NCI-H2029 (cell line): ENCODE measurements at regions not wholly inside any gene's neighbourhood (a gene's known extent, or its start where the extent isn't known, plus 50 kb on each side); places are given as distances from the start of the nearest gene placed in this dataset.
"Not testable (repeated sequence)": the region's sequence is repeated elsewhere in the genome, so short reads cannot be mapped to it uniquely, and the experiment has no call there.

Source experiments
- DNase-seq: peaks from one replicate; lab custom pipeline; 2025; lab: John Stamatoyannopoulos, UW

DNA sequence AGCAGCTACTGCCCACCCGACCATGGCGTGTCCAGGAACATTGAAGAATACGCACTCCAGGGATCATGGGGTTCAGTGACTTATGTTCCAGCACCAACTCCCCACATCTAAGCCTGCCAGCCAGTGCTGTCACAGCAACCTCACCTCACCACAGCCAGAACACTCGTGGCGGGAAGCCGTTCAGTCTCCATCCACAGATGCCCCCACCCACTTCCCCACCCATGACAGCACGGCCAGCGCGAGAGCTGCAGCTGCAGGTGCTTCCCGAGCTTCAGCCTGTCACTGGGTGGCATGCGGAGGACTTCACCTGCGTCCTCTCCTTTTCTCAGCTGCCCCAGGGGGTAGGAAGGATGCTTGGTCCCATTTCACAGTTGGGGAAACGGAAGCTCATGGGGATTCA, 50.3 kb downstream of the RBFOX3 start:
- no peak for DNase-seq

DNA sequence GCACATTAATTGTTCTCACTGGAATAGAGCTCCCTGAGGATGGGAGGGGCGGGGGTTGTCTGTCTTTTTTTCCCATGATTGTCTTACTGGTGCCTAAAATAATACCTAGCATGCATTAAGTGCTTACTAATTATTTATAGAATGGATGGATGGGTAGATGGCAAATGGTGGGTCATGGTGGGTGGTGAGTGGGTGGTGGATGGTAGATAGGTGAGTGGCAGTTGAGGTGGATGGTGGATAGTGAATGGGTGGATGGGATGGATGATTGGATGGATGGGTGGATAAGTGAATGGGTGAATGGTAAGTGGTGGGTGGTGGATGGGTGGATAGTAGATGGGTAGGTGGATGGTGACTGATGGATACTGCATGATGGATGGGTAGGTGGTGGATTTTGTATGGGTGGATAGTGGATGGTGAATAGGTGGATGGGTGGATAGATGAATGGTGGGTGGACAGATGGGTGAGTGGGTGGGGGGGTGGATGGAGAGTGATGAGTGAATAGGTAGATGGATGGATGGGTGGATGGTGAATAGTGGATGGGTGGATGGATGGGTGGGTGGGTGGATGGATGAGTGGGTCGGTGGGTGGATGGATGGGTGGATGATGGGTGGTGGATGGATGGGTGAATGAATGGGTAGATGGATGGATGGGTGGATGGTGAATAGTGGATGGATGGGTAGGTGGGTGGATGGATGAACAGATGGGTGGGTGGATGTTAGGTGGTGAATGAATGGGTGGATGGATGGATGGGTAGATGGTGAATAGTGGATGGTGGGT, 51.6 kb downstream of the RBFOX3 start:
- DNase-seq, result no peak

DNA sequence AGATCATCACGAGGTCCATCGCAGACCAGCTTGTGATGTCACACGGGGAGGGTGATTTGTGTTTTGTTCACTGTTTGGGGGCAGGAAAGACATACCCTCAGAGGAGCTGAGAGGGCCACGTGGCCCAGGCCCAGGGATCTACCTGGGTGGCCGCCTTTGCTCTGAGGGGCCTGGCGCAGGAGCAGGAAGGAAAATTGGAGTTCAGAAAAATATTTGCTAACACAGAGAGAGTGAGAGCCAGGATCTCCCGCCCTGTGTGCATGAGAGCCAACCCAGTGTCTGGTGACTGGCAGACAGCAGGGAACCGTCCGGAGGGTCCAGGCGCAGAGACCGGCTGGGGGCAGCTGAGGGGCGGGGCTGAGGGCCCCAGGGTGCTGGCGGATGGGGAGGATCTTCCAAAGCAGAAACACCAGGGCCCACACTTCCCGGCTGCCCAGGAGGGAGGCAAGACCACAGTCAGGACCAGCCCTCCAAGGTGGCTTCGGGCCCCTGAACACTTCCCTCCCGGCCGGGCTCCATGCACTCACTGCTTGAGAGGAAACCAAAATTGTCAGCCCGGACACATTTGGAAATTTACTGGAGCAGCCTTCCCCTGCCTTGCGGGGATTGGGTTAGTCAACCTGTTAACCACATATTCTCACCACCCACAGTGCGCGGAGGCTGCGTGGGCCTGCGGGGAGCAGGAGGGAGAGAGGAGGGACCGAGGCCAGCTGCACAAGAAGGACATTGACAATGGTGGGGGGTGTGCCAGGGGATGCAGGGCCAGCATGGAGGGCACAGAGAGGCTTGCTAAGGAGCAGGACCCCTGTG, 52.6 kb downstream of the RBFOX3 start:
- no peak for DNase-seq

DNA sequence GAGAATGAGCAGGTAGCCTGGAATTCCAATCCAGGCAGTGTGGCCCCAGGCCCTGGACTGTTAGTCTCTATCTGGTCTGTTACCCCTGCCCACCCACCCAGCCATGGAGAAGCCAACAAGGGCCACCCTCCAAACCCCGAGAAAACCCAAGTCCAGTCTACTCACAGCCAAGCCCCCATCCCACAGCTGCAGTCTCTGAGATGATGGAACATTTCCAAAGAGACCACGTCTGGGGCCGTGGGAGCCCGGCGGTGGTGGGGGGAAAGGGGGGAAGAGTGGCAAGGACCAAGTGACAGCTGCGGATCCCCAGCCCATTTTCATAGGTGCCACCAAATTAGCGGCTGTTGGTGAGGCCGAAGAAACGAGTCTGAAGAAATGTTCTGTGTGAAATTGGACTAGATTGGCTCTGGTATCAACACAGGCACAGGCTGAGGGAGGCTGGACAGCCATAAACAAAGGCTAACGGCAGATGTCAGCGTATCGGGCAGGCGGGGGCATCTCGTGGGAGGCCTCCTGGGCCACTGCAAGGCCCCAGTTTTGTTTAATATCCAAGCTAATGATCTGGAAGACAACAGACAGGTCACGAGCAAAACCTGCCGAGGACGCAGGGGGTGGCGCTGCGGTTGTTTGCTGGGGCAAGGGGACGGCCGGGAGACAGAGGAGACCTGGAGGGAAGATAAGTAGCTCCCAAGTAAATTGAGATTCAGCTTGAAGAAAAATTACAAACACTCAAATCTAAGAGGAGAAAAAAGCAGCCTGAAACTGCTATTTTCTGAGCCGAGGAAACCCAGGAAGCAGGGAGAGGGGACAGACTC, 53.4 kb downstream of the RBFOX3 start:
- no peak for DNase-seq

DNA sequence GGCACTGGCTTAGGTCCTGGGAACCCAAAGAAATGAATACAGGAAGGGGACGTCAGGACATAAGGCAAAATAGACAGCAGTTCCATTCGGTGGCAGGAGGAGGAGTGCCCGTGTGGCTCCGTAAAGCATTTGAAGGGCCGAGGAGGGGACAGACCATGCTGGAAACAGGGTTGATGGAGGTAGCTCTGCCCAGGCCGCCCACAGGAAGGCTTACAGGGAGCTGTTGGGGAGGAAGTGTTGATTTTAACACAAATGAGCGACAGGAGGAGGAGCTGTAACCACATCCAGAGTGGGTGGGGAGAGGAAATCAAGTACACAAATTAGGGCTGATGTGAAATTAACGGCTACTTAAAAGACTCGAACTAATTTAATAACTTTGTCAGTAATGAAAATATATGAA, 54.6 kb downstream of the RBFOX3 start:
- DNase-seq, result no peak

DNA sequence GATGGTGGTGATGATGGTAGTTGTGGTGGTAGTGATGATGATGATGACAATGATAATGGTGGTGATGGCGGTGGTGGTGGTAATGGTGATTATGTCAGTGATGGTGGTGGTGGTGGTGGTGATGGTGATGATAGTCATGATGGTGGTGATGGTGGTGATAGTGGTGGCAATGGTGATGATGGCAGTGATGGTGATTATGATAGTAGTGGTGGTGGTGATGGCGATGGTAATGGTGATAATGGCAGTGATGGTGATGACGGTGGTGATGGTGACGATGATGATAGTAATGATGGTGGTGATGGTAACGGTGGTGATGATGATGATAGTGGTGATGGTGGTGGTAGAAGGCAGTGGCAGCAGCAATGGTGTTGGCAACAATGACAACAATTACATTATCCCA, 55.3 kb downstream of the RBFOX3 start:
- no peak for DNase-seq

DNA sequence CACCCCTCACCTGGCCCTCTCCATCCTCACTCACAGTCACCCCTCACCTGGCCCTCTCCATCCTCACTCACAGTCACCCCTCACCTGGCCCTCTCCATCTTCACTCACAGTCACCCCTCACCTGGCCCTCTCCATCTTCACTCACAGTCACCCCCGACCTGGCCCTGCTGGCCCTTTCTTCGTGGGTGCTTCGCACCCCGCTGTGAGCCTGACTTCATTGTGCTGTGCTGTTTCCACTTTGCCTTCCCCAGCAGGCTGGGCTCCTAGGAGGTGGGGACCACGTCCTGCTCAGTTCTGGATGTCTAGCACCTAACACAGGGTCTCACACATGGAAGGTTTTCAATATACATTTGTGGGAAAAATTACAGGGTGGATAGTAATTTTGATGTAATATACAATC, 56.5 kb downstream of the RBFOX3 start:
- not testable (repeated sequence) for DNase-seq

DNA sequence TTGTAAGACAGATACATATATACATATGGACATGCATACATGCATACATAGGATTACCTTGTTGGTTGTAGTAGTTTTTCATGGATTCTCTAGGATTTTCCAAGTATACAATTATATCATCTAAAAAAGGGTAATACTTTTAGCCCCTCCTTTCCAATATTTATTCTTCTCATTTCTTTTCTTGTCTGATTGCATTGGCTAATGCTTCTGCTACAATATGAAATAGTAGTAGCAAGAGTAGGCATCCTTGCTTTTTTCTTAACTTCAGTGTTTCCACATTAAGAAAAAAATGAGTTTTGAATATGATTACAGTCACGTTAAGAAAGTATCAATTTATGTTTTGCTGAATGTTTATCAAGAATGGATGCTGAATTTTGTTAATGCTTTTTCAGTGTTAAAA, 58.0 kb downstream of the RBFOX3 start:
- DNase-seq, result no peak

DNA sequence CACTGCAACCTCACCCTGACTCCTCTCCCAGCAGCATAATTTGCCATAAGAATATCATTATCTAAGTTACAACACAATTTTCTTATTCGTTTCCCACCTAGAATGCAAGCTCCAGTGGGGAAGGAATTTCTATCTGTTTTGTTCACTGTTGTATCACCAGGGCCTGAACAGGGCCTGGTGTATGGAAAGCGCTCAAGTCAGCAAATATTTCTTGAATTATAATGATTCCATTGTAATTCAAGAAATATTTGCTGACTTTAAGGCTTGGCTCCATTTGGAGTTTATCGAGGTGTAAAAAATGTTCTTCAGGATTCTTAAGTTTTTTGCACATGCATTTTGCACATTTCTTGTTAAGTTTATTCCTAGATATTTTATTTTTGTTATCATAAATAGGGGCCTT, 58.4 kb downstream of the RBFOX3 start:
- no peak for DNase-seq

DNA sequence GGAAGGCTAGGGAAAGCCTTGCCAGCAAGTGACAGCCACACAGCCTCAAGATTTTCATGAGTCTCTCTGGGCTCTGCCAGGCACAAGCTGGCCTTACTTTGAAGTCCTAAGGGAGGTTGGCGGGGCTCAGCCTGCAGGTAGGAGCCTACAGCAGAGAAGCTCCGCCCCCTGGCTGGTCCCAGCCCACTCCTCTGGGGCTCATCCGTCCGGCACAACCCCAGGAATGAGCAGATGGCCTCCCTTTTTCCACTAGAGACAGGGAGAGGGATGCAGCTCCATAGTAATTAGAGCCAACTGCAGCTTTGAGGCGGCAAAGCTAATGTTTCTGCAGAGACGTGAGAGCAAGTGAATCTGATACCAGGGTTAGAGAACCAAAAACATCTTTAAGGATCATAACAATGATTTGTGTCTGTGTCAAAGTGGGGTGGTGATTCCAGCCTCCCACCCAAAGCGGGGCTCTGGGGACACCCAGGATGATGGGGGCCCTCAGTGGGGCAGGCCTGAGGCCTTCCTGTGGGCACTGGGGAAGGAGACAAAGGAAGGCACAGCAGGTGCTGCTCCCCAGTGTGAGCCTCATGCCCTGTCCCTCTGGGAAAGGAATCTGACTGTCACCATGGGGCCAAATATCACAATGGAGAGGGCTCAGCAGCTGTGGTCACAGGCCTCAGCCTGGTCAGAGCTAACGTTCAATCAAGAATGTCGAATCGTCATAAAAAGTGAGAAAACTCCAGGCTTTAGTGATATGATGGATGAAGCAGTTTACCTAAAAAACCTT, 61.5 kb downstream of the RBFOX3 start:
- no peak for DNase-seq

DNA sequence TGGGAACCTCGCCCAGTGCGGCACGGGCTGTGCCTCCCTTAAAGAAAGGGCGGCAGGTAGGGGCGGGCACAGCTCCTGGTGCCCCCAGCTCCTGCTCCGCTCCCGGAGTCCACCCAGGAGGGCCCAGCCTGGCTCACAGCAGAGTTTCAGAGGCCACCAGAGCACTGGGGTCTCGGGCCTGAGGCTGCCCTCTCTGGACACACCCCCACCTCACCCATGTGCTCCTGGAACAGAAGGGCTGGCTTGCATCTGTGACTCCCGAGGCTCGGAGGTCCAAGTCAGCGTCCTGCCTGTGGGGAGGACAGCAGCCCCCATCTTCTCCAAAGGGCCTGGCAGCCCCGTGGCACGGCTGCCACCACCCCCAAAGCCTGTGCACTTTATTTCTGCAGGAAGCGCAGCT, 62.7 kb downstream of the RBFOX3 start:
- no peak for DNase-seq

DNA sequence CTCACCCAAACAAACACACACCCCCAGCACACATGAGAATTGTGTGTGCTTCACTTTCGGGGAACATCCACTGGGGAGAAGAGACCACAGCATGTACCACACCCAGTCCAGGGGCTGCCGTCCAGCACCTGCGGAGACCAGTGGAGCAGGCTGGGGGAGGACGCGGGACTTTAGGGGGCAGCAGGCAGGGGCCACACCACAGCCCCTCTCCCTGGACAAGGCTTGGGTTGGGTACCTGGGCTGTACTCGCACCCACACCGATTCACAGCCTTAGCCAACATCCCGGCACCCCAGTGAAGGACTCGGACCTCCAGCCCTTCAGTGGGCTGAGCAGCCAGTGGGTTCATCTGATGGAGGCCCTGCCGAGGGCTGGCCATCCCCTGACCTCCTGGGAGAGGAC, 63.3 kb downstream of the RBFOX3 start:
- DNase-seq, result no peak

DNA sequence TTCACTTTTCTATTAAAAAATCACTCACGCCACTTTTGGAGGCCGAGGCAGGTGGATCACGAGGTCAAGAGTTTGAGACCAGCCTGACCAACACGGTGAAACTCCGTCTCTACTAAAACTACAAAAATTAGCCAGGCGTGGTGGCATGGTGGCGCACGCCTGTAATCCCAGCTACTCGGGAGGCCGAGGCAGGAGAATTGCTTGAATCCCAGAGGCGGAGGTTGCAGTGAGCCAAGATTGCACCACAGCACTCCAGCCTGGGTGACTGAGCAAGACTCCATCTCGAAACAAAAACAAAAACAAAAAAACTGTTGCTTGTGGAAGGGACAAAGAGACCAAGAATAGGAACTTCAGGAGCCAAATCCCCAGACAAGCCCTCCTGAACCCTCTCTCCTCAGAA, 63.7 kb downstream of the RBFOX3 start:
- DNase-seq, result not testable (repeated sequence)

DNA sequence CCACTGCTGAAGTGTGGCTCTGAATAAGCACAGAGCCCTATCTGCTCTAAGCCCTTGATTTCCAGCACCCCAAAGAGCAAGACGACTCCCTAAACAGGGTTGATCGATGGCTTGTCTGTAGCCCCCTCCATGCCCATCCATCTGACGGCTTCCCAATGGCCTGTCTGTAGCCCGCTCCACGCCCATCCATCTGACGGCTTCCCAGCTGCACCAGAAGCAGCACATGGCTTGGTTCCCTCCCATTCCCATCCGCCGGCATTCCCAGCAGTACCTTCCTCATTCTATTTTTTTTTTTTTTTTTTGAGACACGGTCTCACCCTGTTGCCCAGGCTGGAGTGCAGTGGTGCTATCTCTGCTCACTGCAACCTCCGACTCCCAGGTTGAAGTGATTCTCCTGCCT, 64.5 kb downstream of the RBFOX3 start:
- DNase-seq, result no peak

DNA sequence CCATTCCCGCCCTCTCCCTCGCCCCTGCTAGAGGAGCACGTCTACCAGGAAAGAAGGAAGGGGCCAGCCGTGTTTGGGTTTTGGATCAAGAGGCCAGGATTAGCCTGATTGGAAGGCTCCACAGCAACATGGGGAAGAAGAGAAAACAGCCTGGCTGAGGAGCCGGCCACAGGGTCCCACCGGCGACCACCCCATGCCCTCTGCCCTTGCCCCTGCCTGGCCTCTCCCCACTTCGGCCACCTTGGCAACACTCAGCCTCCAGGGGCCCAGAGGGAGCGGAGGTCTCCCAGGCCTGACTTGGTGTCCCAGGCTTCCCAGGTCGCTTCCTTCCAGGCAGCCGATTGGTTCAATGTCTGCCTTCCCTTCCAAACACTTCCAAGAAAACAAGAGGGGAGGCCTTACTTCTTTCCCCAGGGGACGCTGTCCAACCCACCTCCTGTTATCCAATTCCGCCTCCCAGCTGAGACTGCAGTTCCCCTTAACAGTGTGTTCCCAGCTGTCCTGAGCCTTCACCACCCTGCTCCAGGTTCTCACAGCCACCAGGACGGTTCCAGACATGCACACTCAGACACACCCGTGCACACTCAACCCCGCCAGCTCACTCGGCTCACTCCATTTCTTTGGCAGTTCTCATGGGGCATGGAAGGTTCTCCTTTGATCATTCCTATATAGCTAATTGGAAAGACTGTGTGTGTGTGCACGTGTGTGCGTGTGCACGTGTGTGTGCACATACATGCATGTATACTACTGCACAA, 65.4 kb downstream of the RBFOX3 start:
- no peak for DNase-seq

DNA sequence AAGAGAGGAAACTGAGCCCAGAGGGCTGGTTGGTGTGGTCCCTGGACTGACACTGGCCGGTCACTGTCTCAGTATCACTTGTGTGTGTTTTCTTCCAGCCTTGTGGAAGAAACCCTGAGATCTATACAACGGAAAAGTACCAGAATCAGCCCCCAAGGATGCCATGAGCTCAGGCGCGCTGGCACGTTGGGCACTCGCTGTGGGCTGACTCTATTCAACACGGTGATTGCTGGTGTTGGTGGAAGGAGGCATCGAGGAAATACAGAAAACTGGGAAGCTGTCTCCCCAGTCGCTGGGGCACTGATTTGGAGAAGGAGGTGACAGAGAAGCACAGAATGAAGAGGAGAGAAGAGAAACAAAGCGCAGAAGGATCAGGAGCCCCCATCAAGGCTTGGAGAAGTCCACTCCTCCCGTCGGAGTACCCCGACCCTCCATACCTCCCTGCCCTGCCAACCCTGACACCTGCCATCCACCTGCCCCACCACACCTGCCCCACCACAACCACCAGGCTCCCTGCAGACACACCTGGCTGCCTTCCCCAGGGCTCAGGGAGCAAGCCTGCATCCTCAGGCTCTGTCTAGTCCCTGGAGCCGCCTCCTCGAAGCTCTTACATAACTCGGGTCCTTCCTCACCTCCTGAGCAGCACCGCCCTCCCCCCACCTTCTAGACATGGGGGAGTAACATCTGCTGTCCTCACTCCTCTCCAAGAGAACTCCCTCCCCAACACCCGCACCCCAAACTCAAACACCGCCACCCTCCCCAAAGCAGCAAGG, 66.5 kb downstream of the RBFOX3 start:
- DNase-seq, result no peak

DNA sequence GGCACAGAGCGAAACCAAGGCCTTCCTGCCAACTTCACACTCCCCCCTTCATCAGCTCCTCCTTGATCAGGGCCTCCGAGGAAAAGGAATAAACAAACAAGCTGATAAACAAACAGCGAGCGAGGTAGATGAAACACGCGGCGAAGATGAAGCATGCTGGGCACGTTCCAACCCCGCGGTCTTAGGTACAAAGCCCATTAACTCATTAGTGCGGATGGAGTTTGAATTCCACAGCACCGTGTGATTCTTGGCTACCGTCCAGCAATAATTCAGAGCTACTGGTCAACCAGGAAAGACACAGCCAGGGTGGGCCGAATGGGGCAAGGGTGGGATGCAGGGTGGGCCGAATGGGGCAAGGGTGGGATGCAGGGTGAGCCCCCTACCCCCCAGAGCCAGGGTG, 67.3 kb downstream of the RBFOX3 start:
- no peak for DNase-seq

DNA sequence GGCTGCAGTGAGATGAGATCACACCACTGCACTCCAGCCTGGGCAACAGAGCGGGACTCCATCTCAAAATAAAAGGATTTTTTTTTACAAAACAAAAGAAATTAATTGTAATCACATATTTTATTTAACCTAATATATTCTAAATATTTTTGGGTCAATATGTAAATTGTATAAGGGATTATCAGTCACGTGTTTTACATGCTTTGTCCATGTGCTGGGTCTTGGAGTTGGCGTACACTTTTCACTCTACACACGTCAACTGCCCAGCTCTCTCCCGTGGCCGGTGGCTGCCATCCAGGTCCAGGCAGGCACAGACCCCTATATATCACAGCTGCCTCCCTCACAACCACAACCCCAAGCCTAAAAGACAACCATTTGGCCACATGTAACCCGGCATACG, 68.1 kb downstream of the RBFOX3 start:
- no peak for DNase-seq

DNA sequence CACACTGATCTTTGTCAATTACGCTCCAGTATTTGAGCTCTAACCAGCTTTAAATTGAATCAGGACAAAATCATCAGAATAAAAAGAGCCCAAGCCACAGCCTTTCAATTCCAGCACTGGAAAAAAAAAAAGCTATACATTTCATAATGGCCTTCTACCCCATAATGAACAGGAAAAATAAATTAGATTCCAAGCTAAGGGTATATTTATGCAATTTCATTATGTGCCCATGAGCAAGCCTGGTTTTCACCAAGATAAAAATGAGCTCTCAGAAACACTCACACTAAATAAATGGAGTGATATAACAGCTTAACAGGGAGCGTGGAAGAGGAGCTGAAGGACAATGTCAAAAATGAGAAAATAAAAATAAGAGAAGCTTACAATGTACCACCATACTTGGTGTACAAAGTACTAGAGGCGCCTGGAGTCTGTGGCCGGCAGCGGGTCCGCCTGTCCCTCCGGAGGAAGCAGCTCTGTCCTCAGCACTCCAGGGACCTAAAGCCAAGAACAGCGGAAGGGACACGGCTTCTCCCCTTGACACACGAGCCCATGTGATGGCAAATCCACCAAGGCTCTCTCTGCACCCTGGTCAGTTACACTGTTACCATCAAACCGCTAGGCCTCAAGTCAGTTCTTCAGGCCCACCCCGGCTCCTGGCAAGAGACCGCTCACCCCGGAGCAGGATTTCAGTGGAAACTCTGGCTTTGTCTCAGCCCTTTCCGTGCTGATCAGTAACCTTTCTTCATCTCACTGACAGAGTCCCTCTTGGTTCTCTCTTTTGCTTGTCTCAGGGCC, 69.6 kb downstream of the RBFOX3 start:
- no peak for DNase-seq
